H9 (cell line): ENCODE measurements at regions not wholly inside any gene's neighbourhood (a gene's known extent, or its start where the extent isn't known, plus 50 kb on each side); places are given as distances from the start of the nearest gene placed in this dataset.

ENCODE experiments used
- DNase-seq: peaks from one replicate; pipeline ENCODE4 v3.0.0-alpha.2; 2017
- H2AFZ ChIP-seq: one replicate; pipeline ENCODE4 v1.6.1; 2013; ENCODE audit warnings: mild to moderate bottlenecking, low read length, control low read depth, moderate library complexity
- H2AK5ac ChIP-seq: 2 replicates; pipeline ENCODE4 v1.6.1; 2013; ENCODE audit warnings: low read length, control low read depth, mixed read lengths; ENCODE audit not compliant: insufficient read length
- H2BK120ac ChIP-seq: one replicate; pipeline ENCODE4 v1.6.1; 2013; ENCODE audit warnings: low read depth, mild to moderate bottlenecking, low read length, control low read depth, inconsistent platforms; ENCODE audit not compliant: poor library complexity, severe bottlenecking
- H2BK12ac ChIP-seq: 2 replicates; pipeline ENCODE4 v1.6.1; 2013; ENCODE audit warnings: low read length, control low read depth, mixed read lengths, low read depth; ENCODE audit not compliant: insufficient read length
- H2BK15ac ChIP-seq: 2 replicates; pipeline ENCODE4 v1.6.1; 2013; ENCODE audit warnings: low read depth, low read length, control low read depth
- H2BK20ac ChIP-seq: one replicate; pipeline ENCODE4 v1.6.1; 2013; ENCODE audit warnings: low read depth, mild to moderate bottlenecking, low read length, control low read depth, inconsistent platforms; ENCODE audit not compliant: poor library complexity, severe bottlenecking
- H2BK5ac ChIP-seq: 2 replicates; pipeline ENCODE4 v1.6.1; 2013; ENCODE audit warnings: low read length, control low read depth, mixed read lengths; ENCODE audit not compliant: insufficient read length
- H3K14ac ChIP-seq: 2 replicates; pipeline ENCODE4 v1.6.1; 2013; ENCODE audit warnings: low read length, control low read depth; ENCODE audit not compliant: insufficient read depth
- H3K18ac ChIP-seq: 2 replicates; pipeline ENCODE4 v1.6.1; 2013; ENCODE audit warnings: low read depth, mild to moderate bottlenecking, mixed read lengths, low read length, control low read depth; ENCODE audit not compliant: insufficient read length
- H3K23ac ChIP-seq: 2 replicates; pipeline ENCODE4 v1.6.1; 2013; ENCODE audit warnings: low read length, control low read depth, mixed read lengths, low read depth; ENCODE audit not compliant: insufficient read length
- H3K23me2 ChIP-seq: 2 replicates; pipeline ENCODE4 v1.6.1; 2013; ENCODE audit warnings: low read depth, mild to moderate bottlenecking, mixed read lengths, low read length, control low read depth; ENCODE audit not compliant: insufficient read length, poor library complexity, severe bottlenecking
- H3K27ac ChIP-seq: 2 replicates; pipeline ENCODE4 v1.5.1; 2013; ENCODE audit warnings: low read length, control low read depth, mixed read lengths, low read depth; ENCODE audit not compliant: insufficient read length
- H3K27me3 ChIP-seq: 2 replicates; pipeline ENCODE4 v1.6.1; 2013; ENCODE audit warnings: low read length, control low read depth, inconsistent platforms; ENCODE audit not compliant: insufficient read depth
- H3K4ac ChIP-seq: 2 replicates; pipeline ENCODE4 v1.6.1; 2013; ENCODE audit warnings: low read depth, mild to moderate bottlenecking, control low read depth, inconsistent platforms, low read length, moderate library complexity
- H3K4me1 ChIP-seq: 2 replicates; pipeline ENCODE4 v1.6.1; 2013; ENCODE audit warnings: low read length, control low read depth, inconsistent platforms; ENCODE audit not compliant: insufficient read depth
- H3K4me2 ChIP-seq: 2 replicates; pipeline ENCODE4 v1.6.1; 2013; ENCODE audit warnings: low read length, control low read depth, mixed read lengths; ENCODE audit not compliant: insufficient read length, insufficient read depth
- H3K56ac ChIP-seq: 2 replicates; pipeline ENCODE4 v1.6.1; 2013; ENCODE audit warnings: low read depth, mild to moderate bottlenecking, mixed read lengths, low read length, control low read depth; ENCODE audit not compliant: insufficient read length
- H3K79me1 ChIP-seq: 2 replicates; pipeline ENCODE4 v1.6.1; 2013; ENCODE audit warnings: low read depth, mild to moderate bottlenecking, moderate library complexity, low read length, control low read depth, inconsistent platforms; ENCODE audit not compliant: insufficient read depth, poor library complexity, severe bottlenecking
- H3K79me2 ChIP-seq: 2 replicates; pipeline ENCODE4 v1.6.1; 2013; ENCODE audit warnings: low read length, control low read depth, inconsistent platforms; ENCODE audit not compliant: insufficient read depth
- H3K9ac ChIP-seq: 2 replicates; pipeline ENCODE4 v1.6.1; 2013; ENCODE audit warnings: low read length, control low read depth, mixed read lengths; ENCODE audit not compliant: insufficient read length; ENCODE audit errors: extremely low read depth
- H3K9me3 ChIP-seq: one replicate; pipeline ENCODE4 v1.6.1; 2013; ENCODE audit warnings: low read depth, low read length, inconsistent platforms; ENCODE audit not compliant: control insufficient read depth
- H3T11ph ChIP-seq: one replicate; pipeline ENCODE4 v1.6.1; 2013; ENCODE audit warnings: mild to moderate bottlenecking, low read length, control low read depth, inconsistent platforms
- H4K20me1 ChIP-seq: one replicate; pipeline ENCODE4 v1.6.1; 2013; ENCODE audit not compliant: control insufficient read depth, insufficient read length, insufficient read depth
- H4K5ac ChIP-seq: 2 replicates; pipeline ENCODE4 v1.6.1; 2013; ENCODE audit warnings: low read depth, mild to moderate bottlenecking, mixed read lengths, low read length, control low read depth; ENCODE audit not compliant: insufficient read length
- H4K8ac ChIP-seq: replicated peaks from 2 replicates; pipeline ENCODE4 v1.6.1; 2013; ENCODE audit warnings: low read length, control low read depth, mixed read lengths, low read depth; ENCODE audit not compliant: insufficient read length
- H4K91ac ChIP-seq: 2 replicates; pipeline ENCODE4 v1.6.1; 2013; ENCODE audit warnings: low read depth, mild to moderate bottlenecking, moderate library complexity, mixed read lengths, low read length, control low read depth; ENCODE audit not compliant: insufficient read length
- H3K27ac Mint-ChIP-seq, 3 experiments: 2 replicates in 2 of 3; 3 replicates in 1 of 3; pipeline ENCODE4 v1.8.0; 2020 to 2021; ENCODE audit warnings: mixed read lengths in 3 of 3, mild to moderate bottlenecking in 1 of 3, moderate library complexity in 1 of 3
- H3K27me3 Mint-ChIP-seq: 2 replicates; pipeline ENCODE4 v1.8.0; 2021; ENCODE audit warnings: low read depth, mild to moderate bottlenecking, moderate library complexity, mixed read lengths
- H3K36me3 Mint-ChIP-seq, 3 experiments: 2 replicates in 2 of 3; 3 replicates in 1 of 3; pipeline ENCODE4 v1.8.0; 2020 to 2021; ENCODE audit warnings: low read depth in 3 of 3, mixed read lengths in 3 of 3; ENCODE audit not compliant: insufficient read depth in 1 of 3
- H3K4me1 Mint-ChIP-seq, 2 experiments: 2 replicates each; pipeline ENCODE4 v1.8.0; 2020; ENCODE audit warnings: mixed read lengths in 2 of 2
- H3K4me3 Mint-ChIP-seq, 2 experiments: 2 replicates in 1 of 2; 3 replicates in 1 of 2; pipeline ENCODE4 v1.8.0; 2020 to 2021; ENCODE audit warnings: mild to moderate bottlenecking in 2 of 2, mixed read lengths in 2 of 2, moderate library complexity in 1 of 2
- H3K9me3 Mint-ChIP-seq, 2 experiments: 2 replicates in 1 of 2; 3 replicates in 1 of 2; pipeline ENCODE4 v1.8.0; 2020; ENCODE audit warnings: mild to moderate bottlenecking in 2 of 2, mixed read lengths in 2 of 2, moderate library complexity in 1 of 2
- WGBS: extraction: QIAGEN DNeasy Blood & Tissue Kit; methylation state at CpG from one replicate; pipeline ENCODE4 v1.1.7; 2013; ENCODE audit warnings: missing lambda C conversion rate, low lambda C conversion rate, mixed read lengths; ENCODE audit not compliant: insufficient read length; ENCODE audit errors: extremely low coverage; 5-methylcytosine and 5-hydroxymethylcytosine counted together
- TF ChIP-seq, protein P1 (sequence below): fragments of 200-600 bp; sonication (generic); conservative IDR thresholded peaks from 3 replicates; pipeline ENCODE4 v1.8.0; 2021; ENCODE audit warnings: antibody characterized with exemption, mild to moderate bottlenecking

DNA sequence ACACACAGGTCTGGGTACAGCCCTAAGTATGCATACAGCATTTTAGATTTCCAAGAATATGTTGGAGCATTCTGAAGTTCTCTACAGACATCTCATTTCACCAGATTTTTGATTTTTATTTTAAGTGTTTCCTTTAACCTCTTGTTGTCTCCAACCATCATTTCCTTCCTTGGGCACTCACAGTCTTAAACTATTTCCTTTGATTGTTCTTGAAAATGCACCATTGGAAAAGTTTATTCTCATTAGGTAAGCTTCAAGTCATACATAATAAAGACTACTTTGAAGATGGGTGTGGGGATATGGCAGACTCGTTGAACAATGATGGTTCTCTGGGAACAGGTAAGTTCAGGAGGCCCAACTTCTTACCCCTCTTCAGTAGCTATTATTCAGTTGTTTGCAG, 1174.6 kb downstream of the CDH12 start:
- Histone ChIP-seq H3K23ac (no peak overlapping the region), H2AK5ac (no peak overlapping the region), H3K79me1 (no peaks in the 10 kb centered on the region), H3K4ac (no peak overlapping the region), H3K4me1 (no peaks in the 10 kb centered on the region), H2BK20ac (no peak overlapping the region), H4K20me1 (no peaks in the 10 kb centered on the region), H3K18ac (no peak overlapping the region), H3K27ac (no peak overlapping the region), H3K9me3 (no peaks in the 10 kb centered on the region), H2BK120ac (no peak overlapping the region), H2BK15ac (no peak overlapping the region), H3K79me2 (no peaks in the 10 kb centered on the region), H2BK12ac (no peak overlapping the region), H3K56ac (no peak overlapping the region), H3K9ac (no peak overlapping the region), H2AFZ (no peak overlapping the region), H3T11ph (no peak overlapping the region), H3K14ac (no peak overlapping the region), H3K23me2 (no peaks in the 10 kb centered on the region), H4K5ac (no peak overlapping the region), H3K4me2 (no peak overlapping the region), H4K8ac (no peak overlapping the region), H4K91ac (no peak overlapping the region), H3K27me3 (no peaks in the 10 kb centered on the region), H2BK5ac (no peak overlapping the region)
- H3K4me1 Mint-ChIP-seq, result no peaks in the 10 kb centered on the region; a peak in 1 of 4 replicates
- no peak for DNase-seq
- no CpG with 5 or more reads among the region's 1 CpG for WGBS
- no peaks in the 10 kb centered on the region for H3K27me3 Mint-ChIP-seq
- H3K27ac Mint-ChIP-seq, result no peak overlapping the region
- TF ChIP-seq, protein P1, sequence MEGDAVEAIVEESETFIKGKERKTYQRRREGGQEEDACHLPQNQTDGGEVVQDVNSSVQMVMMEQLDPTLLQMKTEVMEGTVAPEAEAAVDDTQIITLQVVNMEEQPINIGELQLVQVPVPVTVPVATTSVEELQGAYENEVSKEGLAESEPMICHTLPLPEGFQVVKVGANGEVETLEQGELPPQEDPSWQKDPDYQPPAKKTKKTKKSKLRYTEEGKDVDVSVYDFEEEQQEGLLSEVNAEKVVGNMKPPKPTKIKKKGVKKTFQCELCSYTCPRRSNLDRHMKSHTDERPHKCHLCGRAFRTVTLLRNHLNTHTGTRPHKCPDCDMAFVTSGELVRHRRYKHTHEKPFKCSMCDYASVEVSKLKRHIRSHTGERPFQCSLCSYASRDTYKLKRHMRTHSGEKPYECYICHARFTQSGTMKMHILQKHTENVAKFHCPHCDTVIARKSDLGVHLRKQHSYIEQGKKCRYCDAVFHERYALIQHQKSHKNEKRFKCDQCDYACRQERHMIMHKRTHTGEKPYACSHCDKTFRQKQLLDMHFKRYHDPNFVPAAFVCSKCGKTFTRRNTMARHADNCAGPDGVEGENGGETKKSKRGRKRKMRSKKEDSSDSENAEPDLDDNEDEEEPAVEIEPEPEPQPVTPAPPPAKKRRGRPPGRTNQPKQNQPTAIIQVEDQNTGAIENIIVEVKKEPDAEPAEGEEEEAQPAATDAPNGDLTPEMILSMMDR, result no peak
- H3K4me3 Mint-ChIP-seq, result no peak overlapping the region
- H3K36me3 Mint-ChIP-seq, result no peaks in the 10 kb centered on the region
- no peaks in the 10 kb centered on the region for H3K9me3 Mint-ChIP-seq
